Ishikawa (cell line): ENCODE measurements at regions not wholly inside any gene's neighbourhood (a gene's known extent, or its start where the extent isn't known, plus 50 kb on each side); places are given as distances from the start of the nearest gene placed in this dataset.

Experiments used
- FOXM1 ChIP-seq: IDR thresholded peaks from 2 replicates; pipeline ENCODE4 v1.6.1; 2012; ENCODE audit warnings: low read depth, borderline replicate concordance
- RAD21 ChIP-seq: IDR thresholded peaks from 2 replicates; pipeline ENCODE4 v1.6.1; 2012; ENCODE audit warnings: low read depth
- TAF1 ChIP-seq: IDR thresholded peaks from 2 replicates; pipeline ENCODE4 v1.6.1; 2012; ENCODE audit warnings: low read depth, mild to moderate bottlenecking
- YY1 ChIP-seq: IDR thresholded peaks from 2 replicates; pipeline ENCODE4 v1.6.1; 2012; ENCODE audit warnings: low read depth
- TF ChIP-seq, protein P1 (sequence below): IDR thresholded peaks from 2 replicates; pipeline ENCODE4 v1.6.1; 2012

DNA sequence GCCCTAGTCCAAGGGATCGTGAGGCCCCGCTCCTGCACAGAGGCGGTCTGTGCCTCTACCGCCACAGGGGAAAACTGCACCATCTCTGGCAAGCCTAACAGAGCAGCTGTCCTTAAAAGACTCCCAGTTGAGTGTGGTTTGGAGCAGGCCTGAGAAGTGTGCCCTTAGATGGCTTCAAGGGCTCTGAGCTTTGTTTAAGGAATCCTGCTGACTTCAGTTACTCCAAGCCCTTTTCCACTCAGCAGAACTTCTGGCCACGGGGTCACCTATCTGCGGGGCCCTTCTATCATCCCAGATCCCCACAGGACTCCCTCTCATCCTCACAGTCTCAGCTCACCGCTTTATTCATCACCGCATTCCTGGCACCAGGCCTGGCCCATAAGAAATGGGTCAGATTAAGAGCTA, 131.5 kb downstream of the CCDC74A start:
- TF ChIP-seq RAD21: no peak
- no peak for TF ChIP-seq YY1
- TF ChIP-seq, protein P1, sequence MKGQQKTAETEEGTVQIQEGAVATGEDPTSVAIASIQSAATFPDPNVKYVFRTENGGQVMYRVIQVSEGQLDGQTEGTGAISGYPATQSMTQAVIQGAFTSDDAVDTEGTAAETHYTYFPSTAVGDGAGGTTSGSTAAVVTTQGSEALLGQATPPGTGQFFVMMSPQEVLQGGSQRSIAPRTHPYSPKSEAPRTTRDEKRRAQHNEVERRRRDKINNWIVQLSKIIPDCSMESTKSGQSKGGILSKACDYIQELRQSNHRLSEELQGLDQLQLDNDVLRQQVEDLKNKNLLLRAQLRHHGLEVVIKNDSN: no peak
- TF ChIP-seq TAF1: no peak
- no peak for TF ChIP-seq FOXM1
